Adrenal gland (tissue), 5 donors: ENCODE measurements at regions not wholly inside any gene's neighbourhood (a gene's known extent, or its start where the extent isn't known, plus 50 kb on each side); places are given as distances from the start of the nearest gene placed in this dataset.

ENCODE experiments used
- CTCF ChIP-seq, 6 experiments: fragments of 450-650 bp in 4 of 6; fragments of 200-600 bp in 2 of 6; sonication (generic) in 1 of 6; IDR thresholded peaks; 1 replicate in 5 of 6; 2 replicates in 1 of 6; pipeline versions ENCODE4 v1.5.1 to v1.8.0; 2016 to 2021; ENCODE audit warnings: antibody characterized with exemption in 6 of 6, mild to moderate bottlenecking in 2 of 6, moderate library complexity in 1 of 6
- POLR2A ChIP-seq, 2 donors: fragments of 450-650 bp; IDR thresholded peaks; one replicate each; pipeline ENCODE4 v1.6.1; 2017; ENCODE audit warnings: antibody characterized with exemption in 2 of 2, mild to moderate bottlenecking in 2 of 2, moderate library complexity in 1 of 2
- donor health status: DM: no; HTN: no; CAD: no.

- TF ChIP-seq CTCF (IDR thresholded peaks at IDR 0.05) (no peak), POLR2A (IDR thresholded peaks at IDR 0.05) (no peak)
These were observed 469.3 kb downstream of the NEBL start for GRCh38 chr10:20427821-20428220.
